ENCODE measurements at regions not wholly inside any gene's neighbourhood (a gene's known extent, or its start where the extent isn't known, plus 50 kb on each side); places are given as distances from the start of the nearest gene placed in this dataset.
A peak's percentile ranks its signal among the peaks of the same experiment; 100 is the strongest.

- TF ChIP-seq CTCF (IDR thresholded peaks at IDR 0.05), result peak in 1 of 6 experiments; percentile 22
- no peak for TF ChIP-seq POLR2A (IDR thresholded peaks at IDR 0.05)
Measured at GRCh38 chr7:3200504-3200903, 100.5 kb upstream of the SDK1 start.
